SU-DHL-6 (cell line): ENCODE measurements at regions not wholly inside any gene's neighbourhood (a gene's known extent, or its start where the extent isn't known, plus 50 kb on each side); places are given as distances from the start of the nearest gene placed in this dataset.

ENCODE experiments used
- CTCF ChIP-seq: fragments of 200-600 bp; sonication (generic); IDR thresholded peaks from one replicate; pipeline ENCODE4 v1.5.1; 2017; ENCODE audit warnings: antibody characterized with exemption, mild to moderate bottlenecking, low read length, moderate library complexity; ENCODE audit not compliant: insufficient read depth, poor library complexity, severe bottlenecking
- EZH2phosphoT487 ChIP-seq: fragments of 200-600 bp; sonication (generic), shearing (Covaris generic); conservative IDR thresholded peaks from 2 replicates; pipeline ENCODE4 v1.6.1; 2018; ENCODE audit warnings: mild to moderate bottlenecking, antibody characterized with exemption, low read length, moderate library complexity, mixed read lengths

- TF ChIP-seq CTCF: no peak
- TF ChIP-seq EZH2phosphoT487: no peak
Measured at GRCh38 chr6:23524548-23524947, 601.5 kb upstream of the NRSN1 start.
